Stomach smooth muscle (tissue), 2 donors: ENCODE measurements at regions not wholly inside any gene's neighbourhood (a gene's known extent, or its start where the extent isn't known, plus 50 kb on each side); places are given as distances from the start of the nearest gene placed in this dataset.
"Not testable (repeated sequence)": the region's sequence is repeated elsewhere in the genome, so short reads cannot be mapped to it uniquely, and the experiment has no call there.

Experiments
- H3K27ac ChIP-seq: one replicate; pipeline ENCODE4 v1.7.0; 2013; ENCODE audit warnings: mild to moderate bottlenecking, low read length, inconsistent platforms
- H3K27me3 ChIP-seq, 2 donors: one replicate each; pipeline ENCODE4 v1.7.0; 2013; ENCODE audit warnings: low read length in 2 of 2; ENCODE audit not compliant: insufficient read depth in 2 of 2, control insufficient read depth in 1 of 2
- H3K36me3 ChIP-seq, 2 donors: one replicate each; pipeline ENCODE4 v1.7.0; 2013; ENCODE audit warnings: low read length in 2 of 2; ENCODE audit not compliant: control insufficient read depth in 2 of 2, insufficient read depth in 2 of 2
- H3K4me1 ChIP-seq: one replicate; pipeline ENCODE4 v1.7.0; 2013; ENCODE audit warnings: low read length; ENCODE audit not compliant: control insufficient read depth, insufficient read depth
- H3K4me3 ChIP-seq, 2 donors: one replicate each; pipeline ENCODE4 v1.7.0; 2013; ENCODE audit warnings: low read length in 2 of 2
- H3K9ac ChIP-seq, 2 donors: one replicate each; pipeline ENCODE4 v1.7.0; 2013; ENCODE audit warnings: low read length in 2 of 2, mild to moderate bottlenecking in 1 of 2
- H3K9me3 ChIP-seq, 2 donors: one replicate each; pipeline ENCODE4 v1.7.0; 2013; ENCODE audit warnings: low read length in 2 of 2; ENCODE audit not compliant: control insufficient read depth in 2 of 2
- donor health status: healthy.
- donor health status: Pancreatic carcinoma.

GRCh38 chr12:90663949-90664348 lies 291.0 kb downstream of the CCER1 start:
- not testable (repeated sequence) for H3K27ac ChIP-seq, H3K27me3 ChIP-seq, H3K36me3 ChIP-seq, H3K4me3 ChIP-seq, H3K9me3 ChIP-seq, H3K9ac ChIP-seq, H3K4me1 ChIP-seq

- H3K9ac ChIP-seq: no peak overlapping the region
- no peak overlapping the region for H3K4me3 ChIP-seq
- H3K27me3 ChIP-seq: no peaks in the 10 kb centered on the region
- H3K36me3 ChIP-seq: no peaks in the 10 kb centered on the region
- no peaks in the 10 kb centered on the region for H3K9me3 ChIP-seq
- H3K4me1 ChIP-seq: no peaks in the 10 kb centered on the region
- H3K27ac ChIP-seq: no peak overlapping the region
Measured at GRCh38 chr12:90659060-90659459, 295.9 kb downstream of the CCER1 start.

GRCh38 chr12:90653040-90653439 lies 301.9 kb downstream of the CCER1 start:
- Histone ChIP-seq H3K4me3 (no peak overlapping the region), H3K27me3 (no peaks in the 10 kb centered on the region), H3K36me3 (no peaks in the 10 kb centered on the region), H3K4me1 (no peaks in the 10 kb centered on the region), H3K27ac (no peak overlapping the region), H3K9me3 (no peaks in the 10 kb centered on the region), H3K9ac (no peak overlapping the region)

GRCh38 chr12:90652280-90652679 lies 302.7 kb downstream of the CCER1 start:
- Histone ChIP-seq H3K4me1 (no peaks in the 10 kb centered on the region), H3K27me3 (no peaks in the 10 kb centered on the region), H3K36me3 (no peaks in the 10 kb centered on the region), H3K9me3 (no peaks in the 10 kb centered on the region), H3K9ac (no peak overlapping the region), H3K27ac (no peak overlapping the region), H3K4me3 (no peak overlapping the region)

- H3K9me3 ChIP-seq: no peaks in the 10 kb centered on the region
- no peaks in the 10 kb centered on the region for H3K4me1 ChIP-seq
- H3K9ac ChIP-seq: no peak overlapping the region
- H3K36me3 ChIP-seq: no peaks in the 10 kb centered on the region
- no peaks in the 10 kb centered on the region for H3K27me3 ChIP-seq
- H3K27ac ChIP-seq: no peak overlapping the region
- H3K4me3 ChIP-seq: no peak overlapping the region
Measured at GRCh38 chr12:90645181-90645580, 309.8 kb downstream of the CCER1 start.

GRCh38 chr12:90631591-90632212 lies 323.3 kb downstream of the CCER1 start:
- no peaks in the 10 kb centered on the region for H3K36me3 ChIP-seq
- H3K9me3 ChIP-seq: no peaks in the 10 kb centered on the region
- H3K4me1 ChIP-seq: no peaks in the 10 kb centered on the region
- H3K4me3 ChIP-seq: no peak overlapping the region
- no peak overlapping the region for H3K27ac ChIP-seq
- H3K27me3 ChIP-seq: no peaks in the 10 kb centered on the region
- H3K9ac ChIP-seq: no peak overlapping the region

GRCh38 chr12:90630006-90630405 lies 325.0 kb downstream of the CCER1 start:
- Histone ChIP-seq H3K36me3 (no peaks in the 10 kb centered on the region), H3K9me3 (no peaks in the 10 kb centered on the region), H3K27me3 (no peaks in the 10 kb centered on the region), H3K4me1 (no peaks in the 10 kb centered on the region), H3K4me3 (no peak overlapping the region), H3K27ac (no peak overlapping the region), H3K9ac (no peak overlapping the region)

GRCh38 chr12:90628213-90628612 lies 326.8 kb downstream of the CCER1 start:
- Histone ChIP-seq H3K27ac (no peak overlapping the region), H3K36me3 (no peaks in the 10 kb centered on the region), H3K9me3 (no peaks in the 10 kb centered on the region), H3K27me3 (no peaks in the 10 kb centered on the region), H3K4me3 (no peak overlapping the region), H3K4me1 (no peaks in the 10 kb centered on the region), H3K9ac (no peak overlapping the region)

- H3K9ac ChIP-seq: no peak overlapping the region
- no peak overlapping the region for H3K4me3 ChIP-seq
- H3K4me1 ChIP-seq: no peaks in the 10 kb centered on the region
- no peaks in the 10 kb centered on the region for H3K9me3 ChIP-seq
- no peaks in the 10 kb centered on the region for H3K36me3 ChIP-seq
- H3K27me3 ChIP-seq: no peaks in the 10 kb centered on the region
- no peak overlapping the region for H3K27ac ChIP-seq
Measured at GRCh38 chr12:90627180-90627896, 327.6 kb downstream of the CCER1 start.

- no peak overlapping the region for H3K9ac ChIP-seq
- H3K27me3 ChIP-seq: no peaks in the 10 kb centered on the region
- H3K27ac ChIP-seq: no peak overlapping the region
- H3K4me1 ChIP-seq: no peaks in the 10 kb centered on the region
- no peak overlapping the region for H3K4me3 ChIP-seq
- H3K9me3 ChIP-seq: no peaks in the 10 kb centered on the region
- H3K36me3 ChIP-seq: no peaks in the 10 kb centered on the region
Measured at GRCh38 chr12:90622431-90622830, 332.5 kb downstream of the CCER1 start.

- Histone ChIP-seq H3K9ac (no peak overlapping the region), H3K4me3 (no peak overlapping the region), H3K27me3 (no peaks in the 10 kb centered on the region), H3K4me1 (no peaks in the 10 kb centered on the region), H3K36me3 (no peaks in the 10 kb centered on the region), H3K9me3 (no peaks in the 10 kb centered on the region), H3K27ac (no peak overlapping the region)
Measured at GRCh38 chr12:90621927-90622326, 333.0 kb downstream of the CCER1 start.
